ENCODE measurements at regions not wholly inside any gene's neighbourhood (a gene's known extent, or its start where the extent isn't known, plus 50 kb on each side); places are given as distances from the start of the nearest gene placed in this dataset.
"Not testable (repeated sequence)": the region's sequence is repeated elsewhere in the genome, so short reads cannot be mapped to it uniquely, and the experiment has no call there.

DNA sequence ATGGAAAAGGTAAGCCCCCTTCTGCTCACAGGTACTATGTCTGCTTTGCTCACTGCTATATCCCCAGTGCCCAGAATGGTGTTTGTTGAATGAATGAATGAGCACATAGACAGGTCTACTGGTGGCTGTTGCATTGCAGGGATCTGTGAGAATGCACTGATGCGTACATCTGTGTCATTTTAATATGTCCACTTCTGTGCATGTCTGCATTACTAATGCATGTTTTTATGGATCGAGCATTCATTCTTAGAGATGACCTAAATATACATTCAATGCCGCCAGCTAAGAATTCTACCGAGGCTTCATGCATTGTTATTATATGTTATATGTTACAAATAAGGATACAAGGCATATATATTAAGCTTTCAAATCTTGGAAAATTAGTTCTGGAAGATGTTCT, 73.8 kb downstream of the SPRING1 start:
- peaks cover 12% of the 10 kb centered on the region for H3K27me3 Mint-ChIP-seq (ENCODE audit: insufficient read depth)
- intact Hi-C loops (cut with micrococcal nuclease): no loop called here
- no peak for DNase-seq (ENCODE audit: low spot score)

DNA sequence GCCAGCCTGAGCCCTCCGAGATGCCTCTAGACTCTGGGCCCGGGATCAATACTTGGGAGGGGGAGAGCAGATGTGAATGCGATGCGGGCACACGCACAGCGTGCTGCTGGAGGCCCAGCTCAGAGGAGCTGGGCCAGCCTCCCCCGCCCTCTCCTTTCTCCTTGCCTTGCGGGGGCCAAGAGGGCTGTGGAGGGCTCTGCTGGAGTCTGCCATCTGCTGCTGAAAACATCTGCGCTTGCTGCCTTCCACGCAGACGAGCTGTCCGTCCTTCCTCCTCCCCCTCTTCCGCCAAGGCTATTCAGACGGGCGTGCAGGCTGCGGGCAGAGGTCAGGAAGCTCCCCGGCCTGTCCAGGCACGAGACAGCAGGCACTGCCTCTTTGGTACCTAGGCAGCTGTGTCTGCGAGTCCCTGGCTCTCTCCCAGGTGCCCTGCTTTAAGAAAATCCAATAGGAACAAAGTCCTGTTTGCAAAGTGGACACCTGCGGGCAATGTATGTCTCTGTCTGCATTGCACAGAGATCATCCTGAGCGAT, 75.2 kb downstream of the SPRING1 start:
- intact Hi-C loops (cut with micrococcal nuclease): no loop called here
- Mint-ChIP-seq H3K4me1 (ENCODE audit: low read depth) (no peaks in the 10 kb centered on the region), H3K36me3 (ENCODE audit: low read depth) (no peaks in the 10 kb centered on the region), H3K27me3 (ENCODE audit: insufficient read depth) (peaks cover 25% of the 10 kb centered on the region), H3K9me3 (no peaks in the 10 kb centered on the region), H3K4me3 (no peak overlapping the region), H3K27ac (no peak overlapping the region)
- DNase-seq (ENCODE audit: low spot score): no peak

More for the DNA sequence above, 73.8 kb downstream of the SPRING1 start:
- no peak overlapping the region for H3K27ac Mint-ChIP-seq
- H3K4me3 Mint-ChIP-seq: no peak overlapping the region
- no peaks in the 10 kb centered on the region for H3K4me1 Mint-ChIP-seq (ENCODE audit: low read depth)
- no peaks in the 10 kb centered on the region for H3K36me3 Mint-ChIP-seq (ENCODE audit: low read depth)
- no peaks in the 10 kb centered on the region for H3K9me3 Mint-ChIP-seq

DNA sequence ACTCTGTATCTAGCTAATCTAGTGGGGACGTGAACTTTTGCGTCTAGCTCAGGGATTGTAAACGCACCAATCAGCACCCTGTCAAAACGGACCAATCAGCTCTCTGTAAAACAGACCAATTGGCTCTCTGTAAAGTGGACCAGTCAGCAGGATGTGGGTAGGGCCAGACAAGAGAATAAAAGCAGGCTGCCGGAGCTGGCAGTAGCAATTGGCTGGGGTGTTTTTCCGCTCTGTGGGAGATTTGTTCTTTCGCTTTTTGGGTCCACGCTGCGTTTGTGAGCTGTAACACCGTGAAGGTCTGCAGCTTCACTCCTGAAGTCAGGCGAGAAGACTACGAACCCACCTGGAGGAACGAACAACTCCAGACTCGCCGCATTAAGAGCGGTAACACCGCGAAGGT, 76.5 kb downstream of the SPRING1 start:
- H3K4me1 Mint-ChIP-seq (ENCODE audit: low read depth): no peaks in the 10 kb centered on the region
- no peaks in the 10 kb centered on the region for H3K9me3 Mint-ChIP-seq
- H3K4me3 Mint-ChIP-seq: no peak overlapping the region
- no peaks in the 10 kb centered on the region for H3K36me3 Mint-ChIP-seq (ENCODE audit: low read depth)
- H3K27me3 Mint-ChIP-seq (ENCODE audit: insufficient read depth): peaks cover 34% of the 10 kb centered on the region
- intact Hi-C loops (cut with micrococcal nuclease): no loop called here
- no peak for DNase-seq (ENCODE audit: low spot score)
- H3K27ac Mint-ChIP-seq: no peak overlapping the region

- not testable (repeated sequence) for H3K27ac Mint-ChIP-seq; DNase-seq (ENCODE audit: low spot score); H3K4me3 Mint-ChIP-seq
These were observed 77.1 kb downstream of the SPRING1 start for GRCh38 chr12:116660740-116661139.

DNA sequence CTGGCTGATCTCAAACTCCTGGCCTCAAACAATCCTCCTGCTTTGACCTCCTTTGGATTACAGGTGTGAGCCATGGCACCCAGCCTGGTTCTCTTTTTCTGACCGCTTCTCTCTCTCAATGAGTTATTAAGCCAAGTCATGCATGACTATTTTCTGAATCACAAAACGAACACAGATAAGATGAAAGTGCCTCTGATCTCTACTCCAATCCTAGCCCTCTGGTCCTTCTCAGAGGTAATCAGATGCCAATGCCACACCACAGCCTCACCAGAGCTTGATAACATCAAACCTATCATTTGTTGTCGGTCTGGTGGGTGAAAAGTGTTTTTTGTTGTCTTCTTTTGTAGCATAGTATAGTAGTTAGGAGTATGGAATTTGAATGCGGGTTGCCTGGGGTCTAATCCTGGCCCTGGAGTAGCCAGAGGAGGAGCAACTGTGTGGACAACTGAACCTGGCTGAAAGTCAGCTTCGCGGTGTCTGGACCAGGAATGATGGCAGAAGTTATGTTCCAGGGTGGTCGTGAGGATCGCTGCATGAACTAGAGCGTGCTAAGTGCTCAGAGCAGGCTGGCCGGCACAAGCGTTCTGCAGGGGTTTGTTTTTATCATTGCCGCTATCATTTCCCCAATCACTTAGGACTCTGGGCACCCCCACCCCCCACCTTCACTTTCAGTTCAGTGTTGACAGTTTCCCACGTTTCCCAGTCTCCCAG, 77.9 kb downstream of the SPRING1 start:
- no peaks in the 10 kb centered on the region for H3K4me1 Mint-ChIP-seq (ENCODE audit: low read depth)
- intact Hi-C loops (cut with micrococcal nuclease): no loop called here

More at GRCh38 chr12:116660740-116661139, 77.1 kb downstream of the SPRING1 start:
- H3K4me1 Mint-ChIP-seq (ENCODE audit: low read depth); H3K9me3 Mint-ChIP-seq; intact Hi-C loops (cut with micrococcal nuclease); H3K36me3 Mint-ChIP-seq (ENCODE audit: low read depth): not testable (repeated sequence)
- peaks cover 37% of the 10 kb centered on the region for H3K27me3 Mint-ChIP-seq (ENCODE audit: insufficient read depth)

DNA sequence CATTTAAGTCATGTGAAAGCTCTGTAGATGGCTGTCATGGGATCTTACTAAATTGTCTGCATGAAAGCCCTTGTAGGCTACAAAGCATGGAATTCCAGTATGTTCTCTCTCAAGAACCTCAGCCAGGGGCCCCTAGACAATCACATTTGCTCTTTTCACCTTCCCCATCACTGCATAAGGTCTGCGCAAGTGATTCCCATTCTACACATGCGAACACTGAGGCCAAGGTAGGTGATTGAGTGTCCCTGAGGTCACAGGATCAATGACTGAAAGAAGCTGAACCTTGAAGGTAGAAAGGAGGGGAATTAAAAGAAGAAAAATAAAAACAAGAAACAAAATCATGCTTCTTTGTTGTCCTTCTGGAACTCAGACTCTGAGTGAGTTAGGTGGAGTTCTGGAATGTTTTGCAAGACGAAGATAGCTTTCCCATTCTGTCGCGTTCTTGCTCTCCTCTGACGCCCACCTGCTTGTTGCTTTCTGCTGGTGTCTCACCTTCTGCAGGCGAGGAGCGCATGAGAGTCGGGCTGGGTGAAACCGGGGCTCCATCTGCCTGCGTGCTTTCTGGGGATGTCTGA, 79.9 kb downstream of the SPRING1 start:
- Mint-ChIP-seq H3K36me3 (ENCODE audit: low read depth) (no peaks in the 10 kb centered on the region), H3K9me3 (no peaks in the 10 kb centered on the region), H3K27ac (no peak overlapping the region), H3K4me3 (no peak overlapping the region), H3K27me3 (ENCODE audit: insufficient read depth) (peaks cover 33% of the 10 kb centered on the region), H3K4me1 (ENCODE audit: low read depth) (no peaks in the 10 kb centered on the region)
- intact Hi-C loops (cut with micrococcal nuclease): no loop called here
- no peak for DNase-seq (ENCODE audit: low spot score)

More for the DNA sequence above, 77.9 kb downstream of the SPRING1 start:
- Mint-ChIP-seq H3K27ac (no peak overlapping the region), H3K9me3 (no peaks in the 10 kb centered on the region), H3K36me3 (ENCODE audit: low read depth) (no peaks in the 10 kb centered on the region), H3K27me3 (ENCODE audit: insufficient read depth) (peaks cover 37% of the 10 kb centered on the region), H3K4me3 (no peak overlapping the region)
- no peak for DNase-seq (ENCODE audit: low spot score)

- no peak overlapping the region for H3K27ac Mint-ChIP-seq
These were observed 81.6 kb downstream of the SPRING1 start for GRCh38 chr12:116656306-116656705.

DNA sequence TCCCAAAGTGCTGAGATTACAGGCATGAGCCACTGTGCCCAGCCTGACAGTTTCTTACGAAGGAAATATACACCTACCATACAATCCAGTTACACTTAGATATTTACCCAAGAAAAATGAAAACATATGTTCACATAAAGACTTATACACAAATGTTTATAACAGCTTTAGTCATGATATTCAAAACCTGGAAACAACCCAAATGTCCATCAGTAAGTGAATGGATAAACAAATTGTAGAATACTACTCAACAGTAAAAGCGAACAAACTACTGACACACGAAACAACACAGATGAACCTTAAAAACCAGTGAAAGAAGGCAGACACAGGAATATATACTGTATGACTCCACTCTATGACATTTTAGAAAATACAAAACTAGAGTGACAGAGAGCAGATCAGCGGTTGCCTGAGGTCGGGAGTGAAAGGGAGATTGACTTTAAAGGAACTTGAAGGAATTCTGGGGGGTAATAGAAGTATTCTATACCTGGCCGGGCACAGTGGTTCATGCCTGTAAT, 83.6 kb downstream of the SPRING1 start:
- Mint-ChIP-seq H3K4me1 (ENCODE audit: low read depth) (peaks cover 5% of the 10 kb centered on the region), H3K27ac (no peak overlapping the region), H3K4me3 (no peak overlapping the region), H3K36me3 (ENCODE audit: low read depth) (no peaks in the 10 kb centered on the region), H3K9me3 (no peaks in the 10 kb centered on the region), H3K27me3 (ENCODE audit: insufficient read depth) (peaks cover 32% of the 10 kb centered on the region)
- DNase-seq (ENCODE audit: low spot score): no peak
- intact Hi-C loops (cut with micrococcal nuclease): no loop called here

More at GRCh38 chr12:116656306-116656705, 81.6 kb downstream of the SPRING1 start:
- intact Hi-C loops (cut with micrococcal nuclease): no loop called here
- H3K4me1 Mint-ChIP-seq (ENCODE audit: low read depth): no peaks in the 10 kb centered on the region
- no peak for DNase-seq (ENCODE audit: low spot score)
- H3K27me3 Mint-ChIP-seq (ENCODE audit: insufficient read depth): peaks cover 37% of the 10 kb centered on the region
- H3K4me3 Mint-ChIP-seq: no peak overlapping the region
- H3K9me3 Mint-ChIP-seq: no peaks in the 10 kb centered on the region
- no peaks in the 10 kb centered on the region for H3K36me3 Mint-ChIP-seq (ENCODE audit: low read depth)

DNA sequence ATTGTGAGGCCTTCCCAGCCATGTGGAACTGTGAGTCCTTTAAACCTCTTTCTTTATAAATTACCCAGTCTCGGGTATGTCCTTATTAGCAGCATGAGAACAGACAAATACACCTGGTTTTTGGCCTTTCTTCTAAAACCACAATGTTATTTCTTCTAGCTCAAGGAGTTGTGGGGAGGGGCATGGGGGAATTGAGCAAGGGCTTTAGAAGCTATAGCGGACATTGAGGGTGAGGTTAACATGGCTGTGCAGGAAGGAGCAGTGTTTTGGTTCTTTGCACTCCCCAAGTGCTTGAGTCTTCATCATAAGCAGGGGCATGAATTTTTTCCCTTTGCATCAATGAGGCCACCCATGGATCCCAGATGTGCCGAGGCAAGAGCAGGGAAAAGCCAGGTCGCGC, 86.8 kb downstream of the SPRING1 start:
- Mint-ChIP-seq H3K4me1 (ENCODE audit: low read depth) (peaks cover 12% of the 10 kb centered on the region), H3K27me3 (ENCODE audit: insufficient read depth) (peaks cover 8% of the 10 kb centered on the region), H3K4me3 (no peak overlapping the region), H3K36me3 (ENCODE audit: low read depth) (no peaks in the 10 kb centered on the region), H3K9me3 (no peaks in the 10 kb centered on the region), H3K27ac (no peak overlapping the region)
- intact Hi-C loops (cut with micrococcal nuclease): no loop called here
- no peak for DNase-seq (ENCODE audit: low spot score)

- no peaks in the 10 kb centered on the region for H3K9me3 Mint-ChIP-seq
- intact Hi-C loops (cut with micrococcal nuclease): no loop called here
- peaks cover 10% of the 10 kb centered on the region for H3K27me3 Mint-ChIP-seq (ENCODE audit: insufficient read depth)
- H3K4me1 Mint-ChIP-seq (ENCODE audit: low read depth): peaks cover 12% of the 10 kb centered on the region
- H3K36me3 Mint-ChIP-seq (ENCODE audit: low read depth): no peaks in the 10 kb centered on the region
- H3K4me3 Mint-ChIP-seq: no peak overlapping the region
- no peak overlapping the region for H3K27ac Mint-ChIP-seq
- DNase-seq (ENCODE audit: low spot score): no peak
These were observed 87.2 kb downstream of the SPRING1 start for GRCh38 chr12:116650585-116651087.

GRCh38 chr12:116650062-116650461, 87.8 kb downstream of the SPRING1 start:
- no peak overlapping the region for H3K27ac Mint-ChIP-seq

GRCh38 chr12:116647813-116648212, 88.6 kb downstream of the MAP1LC3B2 start:
- no peak for DNase-seq (ENCODE audit: low spot score)
- no peak overlapping the region for H3K4me3 Mint-ChIP-seq
- intact Hi-C loops (cut with micrococcal nuclease): no loop called here
- H3K27me3 Mint-ChIP-seq (ENCODE audit: insufficient read depth): peaks cover 8% of the 10 kb centered on the region
- peaks cover 12% of the 10 kb centered on the region for H3K4me1 Mint-ChIP-seq (ENCODE audit: low read depth)
- H3K27ac Mint-ChIP-seq: no peak overlapping the region
- no peaks in the 10 kb centered on the region for H3K36me3 Mint-ChIP-seq (ENCODE audit: low read depth)
- peaks cover 13% of the 10 kb centered on the region for H3K9me3 Mint-ChIP-seq

More at GRCh38 chr12:116650062-116650461, 87.8 kb downstream of the SPRING1 start:
- no peak for DNase-seq (ENCODE audit: low spot score)
- H3K4me3 Mint-ChIP-seq: no peak overlapping the region
- H3K36me3 Mint-ChIP-seq (ENCODE audit: low read depth): no peaks in the 10 kb centered on the region
- intact Hi-C loops (cut with micrococcal nuclease): no loop called here
- H3K9me3 Mint-ChIP-seq: peaks cover under 1% of the 10 kb centered on the region
- H3K4me1 Mint-ChIP-seq (ENCODE audit: low read depth): peaks cover 12% of the 10 kb centered on the region
- peaks cover 10% of the 10 kb centered on the region for H3K27me3 Mint-ChIP-seq (ENCODE audit: insufficient read depth)

GRCh38 chr12:116646901-116647300, 87.7 kb downstream of the MAP1LC3B2 start:
- no peak for DNase-seq (ENCODE audit: low spot score)
- Mint-ChIP-seq H3K4me3 (no peak overlapping the region), H3K36me3 (ENCODE audit: low read depth) (no peaks in the 10 kb centered on the region), H3K27ac (no peak overlapping the region), H3K27me3 (ENCODE audit: insufficient read depth) (peaks cover 7% of the 10 kb centered on the region), H3K4me1 (ENCODE audit: low read depth) (peaks cover 12% of the 10 kb centered on the region), H3K9me3 (peaks cover 18% of the 10 kb centered on the region)
- intact Hi-C loops (cut with micrococcal nuclease): no loop called here
